HUES6 (cell line): ENCODE measurements at regions not wholly inside any gene's neighbourhood (a gene's known extent, or its start where the extent isn't known, plus 50 kb on each side); places are given as distances from the start of the nearest gene placed in this dataset.
"Not testable (repeated sequence)": the region's sequence is repeated elsewhere in the genome, so short reads cannot be mapped to it uniquely, and the experiment has no call there.

Source experiments
- H3K27ac ChIP-seq: 2 replicates; pipeline ENCODE4 v1.7.0; 2013; ENCODE audit warnings: low read depth, mild to moderate bottlenecking, low read length, inconsistent platforms
- H3K27me3 ChIP-seq: 2 replicates; pipeline ENCODE4 v1.6.1; 2013; ENCODE audit warnings: low read length; ENCODE audit not compliant: control insufficient read depth, insufficient read depth
- H3K36me3 ChIP-seq: 2 replicates; pipeline ENCODE4 v1.6.1; 2013; ENCODE audit warnings: low read length; ENCODE audit not compliant: control insufficient read depth, insufficient read depth
- H3K4me1 ChIP-seq: 2 replicates; pipeline ENCODE4 v1.6.1; 2013; ENCODE audit warnings: low read length; ENCODE audit not compliant: control insufficient read depth, insufficient read depth
- H3K4me3 ChIP-seq: 2 replicates; pipeline ENCODE4 v1.5.1; 2013; ENCODE audit warnings: low read depth, low read length
- H3K9ac ChIP-seq: one replicate; pipeline ENCODE4 v1.6.1; 2013; ENCODE audit warnings: mild to moderate bottlenecking, low read length
- H3K9me3 ChIP-seq: 2 replicates; pipeline ENCODE4 v1.6.1; 2013; ENCODE audit warnings: low read depth, low read length; ENCODE audit not compliant: control insufficient read depth, insufficient read depth

DNA sequence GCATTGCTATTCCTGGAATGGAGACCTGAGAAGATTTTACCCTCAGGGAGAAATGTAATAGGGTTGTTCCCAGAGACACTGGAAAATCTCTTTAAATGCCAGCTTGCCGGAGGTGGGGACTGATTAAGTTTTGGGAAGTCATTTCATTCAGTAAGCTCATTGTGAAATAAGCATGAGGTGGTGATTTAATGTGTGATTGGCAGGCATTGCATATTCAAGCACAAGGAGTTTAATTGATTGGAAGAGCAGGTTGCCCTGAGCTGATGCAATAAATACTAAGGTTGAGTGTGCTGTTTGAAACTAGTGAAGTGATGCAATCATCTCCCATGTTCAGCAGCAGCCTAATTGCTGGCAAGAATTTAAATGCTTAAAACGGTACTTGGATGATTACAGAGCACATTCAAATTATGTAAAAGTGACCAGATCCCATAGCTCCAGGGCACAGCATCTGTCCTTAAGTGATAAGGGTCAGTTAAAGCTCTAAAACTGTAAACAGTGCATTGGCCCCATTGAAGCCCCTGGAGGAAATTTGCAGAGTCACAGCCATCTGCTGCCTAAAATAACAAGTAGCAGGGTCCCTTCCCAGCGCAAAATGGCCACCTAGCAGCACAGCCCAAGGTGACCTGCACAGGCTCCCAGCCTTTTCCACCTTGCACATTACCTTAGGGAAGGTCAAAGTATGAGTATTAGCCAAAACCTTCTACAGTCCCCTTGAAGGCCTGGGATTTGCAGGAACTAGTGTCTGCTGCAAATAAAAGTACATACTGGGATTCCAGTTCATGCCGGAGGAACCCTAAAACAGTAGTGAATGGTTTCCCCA, 92.1 kb downstream of the CCDC71L start:
- Histone ChIP-seq H3K27ac (peak overlapping the region; percentile 75), H3K4me1 (peaks cover 16% of the 10 kb centered on the region), H3K27me3 (no peaks in the 10 kb centered on the region), H3K9ac (peak overlapping the region; percentile 45), H3K36me3 (no peaks in the 10 kb centered on the region), H3K9me3 (peaks cover 2% of the 10 kb centered on the region; the same call in 1 of the 2 replicates), H3K4me3 (no peak overlapping the region)

DNA sequence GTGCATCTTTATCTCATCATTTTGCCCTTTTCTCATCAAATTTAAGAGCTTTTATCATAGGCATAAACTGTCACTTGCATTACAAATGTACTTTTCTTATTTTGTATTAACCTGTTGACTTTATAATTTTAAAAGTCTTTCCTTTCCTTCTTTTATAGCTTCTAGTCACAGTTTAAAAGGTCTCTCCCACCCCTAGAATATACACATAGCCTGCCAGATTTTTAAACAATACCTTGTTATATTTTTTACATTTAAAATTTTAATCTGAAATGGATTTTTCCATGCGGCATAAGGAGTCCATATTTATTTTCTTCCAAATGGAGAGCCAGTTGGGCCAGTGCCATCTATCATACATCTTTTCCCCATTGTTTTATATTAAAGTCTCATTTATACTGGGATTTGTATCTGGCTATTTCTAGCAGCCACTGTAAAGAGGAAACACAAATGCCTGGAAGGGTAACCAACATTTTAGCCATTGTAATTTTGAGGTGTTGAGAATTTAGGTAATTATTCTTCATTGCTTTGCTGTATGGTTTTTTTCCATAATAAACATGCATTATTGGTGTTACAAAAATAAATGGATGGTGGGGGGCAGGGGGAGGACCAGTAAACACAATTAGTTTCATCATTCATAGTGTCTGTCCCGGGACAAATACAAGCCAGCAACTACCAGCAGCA, 92.8 kb downstream of the CCDC71L start:
- Histone ChIP-seq H3K27me3 (no peaks in the 10 kb centered on the region), H3K9me3 (peaks cover 2% of the 10 kb centered on the region; the same call in 1 of the 2 replicates), H3K4me3 (no peak overlapping the region), H3K36me3 (no peaks in the 10 kb centered on the region), H3K9ac (peak overlapping the region; percentile 45), H3K27ac (peak overlapping the region; percentile 75), H3K4me1 (peaks cover 16% of the 10 kb centered on the region)

DNA sequence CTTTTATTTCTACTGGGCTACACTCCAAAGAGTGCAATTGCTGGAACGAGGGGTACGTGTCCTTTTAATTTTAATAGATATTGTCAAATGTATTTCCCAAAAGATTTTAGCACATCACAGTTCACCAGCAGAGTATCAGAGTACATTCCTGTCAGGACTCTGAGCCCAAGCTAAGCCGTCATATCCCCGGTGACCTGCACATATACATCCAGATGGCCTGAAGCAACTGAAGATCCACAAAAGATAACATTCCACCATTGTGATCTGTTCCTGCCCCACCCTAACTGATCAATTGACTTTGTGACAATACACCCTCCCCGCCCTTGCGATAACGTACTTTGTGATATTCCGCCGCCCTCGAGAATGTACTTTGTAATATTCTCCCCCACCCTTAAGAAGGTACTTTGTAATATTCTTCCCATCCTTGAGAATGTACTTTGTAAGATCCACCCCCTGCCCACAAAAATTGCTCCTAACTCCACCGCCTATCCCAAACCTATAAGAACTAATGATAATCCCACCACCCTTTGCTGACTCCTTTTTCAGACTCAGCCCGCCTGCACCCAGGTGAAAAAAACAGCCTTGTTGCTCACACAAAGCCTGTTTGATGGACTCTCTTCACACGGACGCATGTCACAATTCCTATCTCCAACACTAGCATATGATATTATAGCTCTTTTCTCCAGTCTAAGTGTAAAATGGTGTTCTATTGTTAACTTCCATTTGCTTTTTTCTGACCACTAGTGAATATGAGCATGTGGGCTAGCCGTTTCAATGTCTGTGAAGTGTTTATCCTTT, 93.6 kb downstream of the CCDC71L start:
- H3K4me3 ChIP-seq, H3K9ac ChIP-seq, H3K36me3 ChIP-seq, H3K27ac ChIP-seq, H3K27me3 ChIP-seq, H3K9me3 ChIP-seq: not testable (repeated sequence)
- H3K4me1 ChIP-seq = peaks cover 16% of the 10 kb centered on the region

DNA sequence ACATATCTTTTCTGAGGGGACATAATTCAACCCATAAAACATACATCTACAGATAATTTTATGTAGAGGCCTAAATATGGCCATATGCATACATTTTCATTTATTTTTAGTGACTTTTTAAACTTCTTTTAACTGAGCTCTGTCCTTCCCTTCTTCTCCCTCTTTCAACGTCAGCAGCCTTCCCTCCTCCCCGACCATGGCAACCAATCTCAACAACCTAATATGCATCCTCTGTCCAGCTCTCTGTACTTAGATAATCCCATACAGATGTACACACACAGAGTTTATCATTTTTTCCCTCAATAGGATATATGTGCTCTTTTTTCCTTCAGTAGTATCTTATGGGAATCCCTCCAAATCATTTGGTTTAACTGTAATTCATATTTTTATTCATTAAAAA, 94.3 kb downstream of the CCDC71L start:
- Histone ChIP-seq H3K27ac (no peak overlapping the region), H3K9me3 (peaks cover 2% of the 10 kb centered on the region; the same call in 1 of the 2 replicates), H3K4me3 (no peak overlapping the region), H3K4me1 (peaks cover 16% of the 10 kb centered on the region), H3K9ac (no peak overlapping the region), H3K36me3 (no peaks in the 10 kb centered on the region), H3K27me3 (no peaks in the 10 kb centered on the region)

DNA sequence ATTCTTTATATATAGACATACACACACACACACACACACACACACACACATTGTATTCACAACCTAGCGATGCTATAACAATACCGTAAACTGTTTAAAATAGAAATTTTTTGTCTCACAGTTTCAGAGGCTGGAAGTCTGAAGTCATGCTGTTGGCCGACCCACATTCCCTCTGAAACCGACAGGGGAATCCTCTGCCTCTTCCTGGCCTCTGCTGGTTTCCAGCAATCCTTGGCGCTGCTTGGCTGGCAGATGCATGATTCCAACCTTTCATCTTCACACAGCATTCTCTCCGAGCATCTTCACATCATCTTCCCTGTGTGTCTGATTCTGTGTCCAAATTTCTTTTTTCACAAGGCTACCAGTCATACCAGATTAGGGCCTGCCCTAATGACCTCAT, 94.8 kb downstream of the CCDC71L start:
- Histone ChIP-seq H3K9me3 (peaks cover 2% of the 10 kb centered on the region; the same call in 1 of the 2 replicates), H3K27me3 (no peaks in the 10 kb centered on the region), H3K27ac (no peak overlapping the region), H3K4me1 (peaks cover 16% of the 10 kb centered on the region), H3K9ac (no peak overlapping the region), H3K36me3 (no peaks in the 10 kb centered on the region), H3K4me3 (no peak overlapping the region)

DNA sequence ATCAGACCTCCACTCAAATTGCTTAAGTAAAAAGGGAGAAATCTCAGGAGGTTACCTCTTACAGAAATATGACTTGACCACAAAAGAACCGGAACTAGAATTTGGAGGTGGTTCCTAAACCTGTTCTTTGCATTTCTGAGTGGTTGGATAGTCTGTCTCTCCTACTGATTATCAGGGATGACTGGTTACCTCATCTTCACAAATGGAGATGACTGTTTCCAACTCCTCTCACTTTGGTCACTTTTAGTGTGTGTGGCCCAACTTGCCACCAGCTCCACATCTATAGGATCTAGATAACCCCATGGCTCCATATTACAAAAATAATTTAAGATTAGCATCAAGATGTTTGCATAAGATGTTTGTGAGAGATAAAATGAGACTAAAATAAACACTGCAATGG, 95.5 kb downstream of the CCDC71L start:
- Histone ChIP-seq H3K36me3 (no peaks in the 10 kb centered on the region), H3K27me3 (no peaks in the 10 kb centered on the region), H3K9me3 (peaks cover 2% of the 10 kb centered on the region; the same call in 1 of the 2 replicates), H3K4me3 (no peak overlapping the region), H3K9ac (no peak overlapping the region), H3K4me1 (peaks cover 13% of the 10 kb centered on the region), H3K27ac (no peak overlapping the region)

DNA sequence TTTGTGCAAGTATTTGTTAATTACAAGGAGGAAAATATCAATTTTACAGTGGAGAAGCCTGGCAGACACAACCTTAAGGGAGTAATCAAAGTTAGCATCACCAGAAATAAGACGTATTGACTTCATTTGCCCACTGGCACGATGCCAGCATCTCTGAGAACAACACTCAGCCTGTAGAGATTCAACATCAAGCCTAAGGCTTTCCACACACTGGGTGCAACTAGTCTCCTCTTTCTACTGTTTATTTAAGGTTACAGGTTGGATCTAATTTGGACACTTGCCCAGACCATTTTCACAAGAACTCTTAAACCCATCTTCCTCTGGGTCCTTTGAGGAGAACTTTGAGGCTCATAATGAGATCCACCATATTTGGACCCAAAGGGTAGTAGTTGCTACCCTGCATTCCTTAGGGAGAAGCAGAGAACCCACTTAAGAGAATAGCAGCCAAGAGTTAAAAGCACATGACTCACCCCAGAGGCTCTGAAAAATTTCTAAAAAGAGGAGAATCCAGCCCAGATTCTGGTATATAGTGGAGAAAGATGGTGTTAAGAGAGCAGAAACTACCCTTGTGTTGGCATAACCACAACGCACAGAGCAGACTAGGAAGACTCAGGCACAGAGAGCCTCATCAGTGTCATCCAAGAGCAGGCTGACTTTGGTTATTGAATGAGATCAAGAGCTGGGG, 97.3 kb downstream of the CCDC71L start:
- no peak overlapping the region for H3K9ac ChIP-seq
- H3K27me3 ChIP-seq = no peaks in the 10 kb centered on the region
- no peaks in the 10 kb centered on the region for H3K36me3 ChIP-seq
- peaks cover 2% of the 10 kb centered on the region; the same call in 1 of the 2 replicates for H3K9me3 ChIP-seq
- H3K4me3 ChIP-seq = no peak overlapping the region
- peaks cover 5% of the 10 kb centered on the region for H3K4me1 ChIP-seq
- H3K27ac ChIP-seq = no peak overlapping the region

DNA sequence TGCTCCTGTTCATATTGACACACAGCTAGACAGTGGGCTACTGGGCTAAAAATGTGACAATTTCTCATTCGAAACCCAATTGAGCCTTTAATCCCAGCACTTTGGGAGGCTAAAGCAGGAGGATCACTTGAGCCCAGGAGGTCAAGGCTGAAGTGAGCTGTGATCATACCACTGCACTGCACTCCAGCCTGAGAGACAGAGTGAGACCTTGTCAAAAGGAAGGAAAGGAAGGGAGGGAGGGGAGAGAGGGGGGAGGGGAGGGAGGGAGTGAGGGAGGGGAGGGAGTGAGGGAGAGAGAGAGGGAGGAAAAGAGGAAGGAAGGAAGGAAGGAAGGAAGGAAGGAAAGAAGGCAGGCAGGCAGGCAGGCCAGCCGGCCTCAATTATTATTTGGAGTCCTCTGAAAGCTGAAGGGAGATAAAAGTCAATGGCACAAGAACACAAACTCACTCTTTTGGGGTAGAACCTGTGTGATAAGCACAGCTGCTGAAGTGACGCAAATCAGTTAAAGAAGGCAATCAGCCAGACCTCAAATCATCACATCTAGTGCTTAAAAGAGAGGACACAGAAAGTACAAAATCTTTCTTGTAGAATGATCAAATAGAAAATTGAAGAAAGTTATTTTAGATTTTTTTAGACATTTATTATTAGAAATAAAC, 98.1 kb downstream of the CCDC71L start:
- Histone ChIP-seq H3K27me3 (no peaks in the 10 kb centered on the region), H3K36me3 (no peaks in the 10 kb centered on the region), H3K9me3 (peaks cover 2% of the 10 kb centered on the region; the same call in 1 of the 2 replicates), H3K4me1 (no peaks in the 10 kb centered on the region; the same call in 1 of the 2 replicates), H3K9ac (no peak overlapping the region), H3K4me3 (no peak overlapping the region), H3K27ac (no peak overlapping the region)

DNA sequence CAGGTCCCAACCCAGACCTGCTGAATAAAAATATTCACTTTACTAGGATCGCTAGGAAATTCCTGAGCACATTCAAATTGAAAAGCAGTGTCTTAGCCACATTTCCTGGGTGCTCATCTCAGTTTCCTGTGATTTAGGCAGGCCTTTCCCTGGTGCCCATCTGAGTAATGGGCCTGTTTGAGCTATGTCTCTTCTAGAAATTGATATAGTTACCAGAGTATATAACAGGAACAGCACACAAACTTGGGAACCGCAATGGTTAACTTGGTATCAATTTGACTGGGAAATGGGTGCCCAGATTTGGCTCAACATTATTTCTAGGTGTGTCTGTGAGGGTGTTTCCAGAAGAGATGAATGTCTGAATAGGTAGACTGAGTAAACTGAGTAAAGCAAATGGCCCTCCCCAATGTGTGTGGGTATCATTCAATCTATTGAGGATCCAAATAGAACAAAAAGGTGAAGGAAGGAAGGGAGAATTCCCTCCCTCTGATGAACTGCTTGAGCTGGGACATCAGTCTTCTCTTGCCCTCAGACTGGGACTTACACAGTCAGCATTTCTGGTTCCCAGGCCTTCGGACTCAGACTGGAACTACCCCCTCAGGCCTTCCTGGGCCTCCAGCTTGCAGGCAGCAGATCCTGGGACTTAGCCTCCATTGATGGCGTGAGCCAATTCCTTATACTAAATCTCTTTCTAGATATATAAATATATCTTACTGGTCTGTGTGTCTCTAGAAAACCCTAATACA, 99.1 kb downstream of the CCDC71L start:
- no peak overlapping the region for H3K27ac ChIP-seq
- no peaks in the 10 kb centered on the region for H3K36me3 ChIP-seq
- H3K9ac ChIP-seq = no peak overlapping the region
- H3K9me3 ChIP-seq = no peaks in the 10 kb centered on the region
- no peaks in the 10 kb centered on the region for H3K4me1 ChIP-seq
- no peaks in the 10 kb centered on the region for H3K27me3 ChIP-seq
- no peak overlapping the region for H3K4me3 ChIP-seq

DNA sequence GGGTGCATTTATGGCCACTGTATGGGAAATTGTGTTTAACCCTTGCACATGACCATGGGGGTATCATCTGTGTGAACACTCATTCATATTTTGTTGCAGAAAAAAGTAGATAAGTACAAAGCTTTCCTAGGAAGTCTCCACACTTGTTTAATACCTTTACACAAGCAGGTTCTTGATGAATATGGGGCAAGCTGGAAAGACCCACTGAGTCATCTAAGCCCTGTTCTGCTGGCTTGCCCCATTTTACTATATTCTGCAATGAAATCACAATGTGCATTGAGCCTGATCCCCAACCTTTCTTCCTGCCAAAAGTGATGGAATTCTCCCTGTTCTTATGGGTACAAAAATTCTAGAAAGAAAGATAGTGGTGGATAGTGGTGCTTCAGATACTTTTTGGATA, 99.8 kb downstream of the CCDC71L start:
- H3K4me1 ChIP-seq = no peaks in the 10 kb centered on the region
- no peak overlapping the region for H3K27ac ChIP-seq
- H3K36me3 ChIP-seq = no peaks in the 10 kb centered on the region

More for the DNA sequence above, 99.8 kb downstream of the CCDC71L start:
- no peaks in the 10 kb centered on the region for H3K9me3 ChIP-seq
- H3K27me3 ChIP-seq = no peaks in the 10 kb centered on the region
- H3K4me3 ChIP-seq = no peak overlapping the region
- no peak overlapping the region for H3K9ac ChIP-seq
